ENCODE measurements at regions not wholly inside any gene's neighbourhood (a gene's known extent, or its start where the extent isn't known, plus 50 kb on each side); places are given as distances from the start of the nearest gene placed in this dataset.

GRCh38 chr3:174636451-174636850 lies 222.7 kb upstream of the NAALADL2 start:
- Histone ChIP-seq H2BK12ac (ENCODE audit: low read depth, low read length) (no peak overlapping the region), H2BK120ac (replicated peaks; ENCODE audit: low read depth, low read length) (no peak overlapping the region), H3K18ac (ENCODE audit: extremely low read depth, low read length) (no peak overlapping the region), H3K9ac (replicated peaks in 1 of 4; ENCODE audit: extremely low read depth in 1 of 4, low read depth in 3 of 4, low read length in 3 of 4) (no peak overlapping the region), H3K4me2 (ENCODE audit: insufficient read depth in 1 of 2, low read depth in 2 of 2, low read length in 2 of 2) (no peak overlapping the region), H3K4ac (replicated peaks; ENCODE audit: insufficient read length, low read depth, low read length) (no peak overlapping the region), H4K20me1 (replicated peaks in 1 of 2; ENCODE audit: control insufficient read depth in 1 of 2, insufficient read depth in 2 of 2, low read length in 2 of 2) (no peaks in the 10 kb centered on the region), H3K27ac (ENCODE audit: low read depth, low read length) (no peak overlapping the region), H3K4me1 (replicated peaks in 1 of 4; ENCODE audit: control insufficient read depth in 3 of 4, insufficient read depth in 4 of 4, low read length in 3 of 4) (no peaks in the 10 kb centered on the region), H3K79me2 (ENCODE audit: control insufficient read depth in 1 of 2, insufficient read depth in 2 of 2, low read length in 2 of 2) (no peaks in the 10 kb centered on the region), H2AK5ac (ENCODE audit: low read depth, low read length) (no peak overlapping the region), H3K27me3 (replicated peaks in 1 of 4; ENCODE audit: control insufficient read depth in 3 of 4, extremely low read depth in 1 of 4, insufficient read depth in 3 of 4, low read length in 3 of 4) (no peaks in the 10 kb centered on the region), H3K14ac (ENCODE audit: insufficient read length) (no peak overlapping the region), H4K5ac (ENCODE audit: insufficient read length, low read depth, low read length) (no peak overlapping the region), H2AFZ (ENCODE audit: low read length) (no peak overlapping the region), H2BK5ac (ENCODE audit: low read depth, low read length) (no peak overlapping the region), H3K36me3 (ENCODE audit: control insufficient read depth in 2 of 4, insufficient read depth in 4 of 4, low read length in 3 of 4) (no peaks in the 10 kb centered on the region), H3K56ac (replicated peaks; ENCODE audit: insufficient read length, low read depth, low read length) (no peak overlapping the region), H2BK20ac (ENCODE audit: low read length) (no peak overlapping the region), H4K91ac (replicated peaks; ENCODE audit: insufficient read length, low read length) (no peak overlapping the region), H3K23ac (ENCODE audit: insufficient read length) (no peak overlapping the region), H4K8ac (ENCODE audit: extremely low read depth, insufficient read depth, low read length) (no peak overlapping the region), H2BK15ac (ENCODE audit: low read length) (no peak overlapping the region), H3K23me2 (ENCODE audit: low read depth, low read length) (no peaks in the 10 kb centered on the region), H3K79me1 (ENCODE audit: low read depth, low read length) (no peaks in the 10 kb centered on the region), H3K4me3 (ENCODE audit: extremely low read depth in 1 of 4, insufficient read depth in 2 of 4, low read depth in 3 of 4, low read length in 4 of 4) (no peak overlapping the region), H3K9me3 (ENCODE audit: insufficient read depth in 2 of 2, low read depth in 1 of 2, low read length in 1 of 2) (no peaks in the 10 kb centered on the region; a peak in 1 of 4 replicates)
- ChIA-PET POLR2A (ENCODE audit: partially characterized antibody) (no interaction called here), CTCF (ENCODE audit: partially characterized antibody) (no interaction called here)
- peak; percentile 24 for FAIRE-seq
- no peak for DNase-seq (ENCODE audit: low read depth in 1 of 2, low spot score in 2 of 2)
- WGBS, 2 experiments (ENCODE audit: extremely low coverage in 1 of 2, insufficient coverage in 1 of 2, insufficient read length in 1 of 2, insufficient replicate concordance in 2 of 2, low coverage in 1 of 2, low lambda C conversion rate in 2 of 2, missing lambda C conversion rate in 1 of 2): 68% methylated on average over 2 of the region's 2 CpGs; no CpG with 5 or more reads in 1 of the 2 experiments
- no peak for TF ChIP-seq CREB1 (IDR thresholded peaks at IDR 0.05)
- TF ChIP-seq NANOG (IDR thresholded peaks at IDR 0.05; ENCODE audit: insufficient read depth, low read depth, low read length, poor library complexity, severe bottlenecking): no peak
- no peak for TF ChIP-seq SP1 (IDR thresholded peaks at IDR 0.05; ENCODE audit: low read depth, low read length)
- TF ChIP-seq KDM5A (IDR thresholded peaks at IDR 0.05; ENCODE audit: low read length): no peak
- no peak for TF ChIP-seq TCF12 (IDR thresholded peaks at IDR 0.05; ENCODE audit: low read depth, low read length)
- no peak for TF ChIP-seq RNF2 (IDR thresholded peaks at IDR 0.05; ENCODE audit: borderline replicate concordance, low read depth, low read length, missing control alignments, poor library complexity, severe bottlenecking)
- no peak for TF ChIP-seq PHF8 (conservative IDR thresholded peaks at IDR 0.05; ENCODE audit: low read depth, low read length)
- TF ChIP-seq SUZ12 (IDR thresholded peaks at IDR 0.05; ENCODE audit: low read length): no peak
- no peak for TF ChIP-seq BACH1 (IDR thresholded peaks at IDR 0.05; ENCODE audit: low read length)
- TF ChIP-seq ASH2L (IDR thresholded peaks at IDR 0.05; ENCODE audit: low read length): no peak
- no peak for TF ChIP-seq CBX5 (IDR thresholded peaks at IDR 0.05; ENCODE audit: low read depth, low read length)
- no peak for TF ChIP-seq NRF1 (IDR thresholded peaks at IDR 0.05; ENCODE audit: low read depth, low read length)
- no peak for TF ChIP-seq BCL11A (IDR thresholded peaks at IDR 0.05; ENCODE audit: low read depth in 2 of 2, low read length in 2 of 2)
- TF ChIP-seq CHD2 (IDR thresholded peaks at IDR 0.05; ENCODE audit: low read length): no peak
- no peak for TF ChIP-seq EP300 (IDR thresholded peaks at IDR 0.05; ENCODE audit: borderline replicate concordance in 1 of 2, low read depth in 2 of 2, low read length in 2 of 2)
- TF ChIP-seq KDM1A (IDR thresholded peaks at IDR 0.05; ENCODE audit: borderline replicate concordance, low read length): no peak
